ENCODE measurements at regions not wholly inside any gene's neighbourhood (a gene's known extent, or its start where the extent isn't known, plus 50 kb on each side); places are given as distances from the start of the nearest gene placed in this dataset.

- TF ChIP-seq POLR2AphosphoS5 (IDR thresholded peaks at IDR 0.05; ENCODE audit: low read depth, low read length): no peak
- no peak for TF ChIP-seq FOXP2 (optimal IDR thresholded peaks at IDR 0.05; ENCODE audit: borderline replicate concordance, extremely low read depth, extremely low read length, insufficient read depth)
- no peak for TF ChIP-seq SIN3A (IDR thresholded peaks at IDR 0.05; ENCODE audit: borderline replicate concordance, insufficient read depth, low read length)
- no peak for TF ChIP-seq REST (IDR thresholded peaks at IDR 0.05; ENCODE audit: insufficient read depth in 1 of 2, low read depth in 2 of 2, low read length in 2 of 2)
- no peak for TF ChIP-seq TAF1 (IDR thresholded peaks at IDR 0.05; ENCODE audit: borderline replicate concordance, insufficient read depth, low read length)
Observed at GRCh38 chr5:61767231-61768080, 435.4 kb downstream of the ZSWIM6 start.

GRCh38 chr5:61768692-61769281, 436.7 kb downstream of the ZSWIM6 start:
- no peak for TF ChIP-seq SIN3A (IDR thresholded peaks at IDR 0.05; ENCODE audit: borderline replicate concordance, insufficient read depth, low read length)
- no peak for TF ChIP-seq FOXP2 (optimal IDR thresholded peaks at IDR 0.05; ENCODE audit: borderline replicate concordance, extremely low read depth, extremely low read length, insufficient read depth)
- TF ChIP-seq POLR2AphosphoS5 (IDR thresholded peaks at IDR 0.05; ENCODE audit: low read depth, low read length): no peak
- TF ChIP-seq TAF1 (IDR thresholded peaks at IDR 0.05; ENCODE audit: borderline replicate concordance, insufficient read depth, low read length): no peak
- TF ChIP-seq REST (IDR thresholded peaks at IDR 0.05; ENCODE audit: insufficient read depth in 1 of 2, low read depth in 2 of 2, low read length in 2 of 2): no peak

DNA sequence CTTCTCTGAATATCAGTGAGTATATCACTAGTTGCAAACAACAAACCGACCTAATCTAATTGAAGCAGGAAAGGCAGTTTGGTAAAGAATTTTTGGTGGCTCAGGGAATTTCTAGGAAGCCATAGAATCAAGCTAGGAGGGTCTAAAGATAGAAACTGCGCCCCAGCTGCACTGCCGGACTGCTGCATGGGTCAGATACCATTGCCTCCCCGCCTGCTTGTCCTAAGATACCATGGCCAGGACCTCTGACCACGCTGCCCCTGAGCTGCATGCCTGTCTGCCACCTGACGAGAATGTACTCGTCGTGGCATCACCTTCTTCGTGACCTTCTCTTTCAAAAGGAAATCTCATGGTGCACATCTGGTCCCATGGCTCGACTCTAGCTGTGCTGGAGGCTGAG, 439.0 kb downstream of the ZSWIM6 start:
- TF ChIP-seq SIN3A (IDR thresholded peaks at IDR 0.05; ENCODE audit: borderline replicate concordance, insufficient read depth, low read length) (no peak), FOXP2 (optimal IDR thresholded peaks at IDR 0.05; ENCODE audit: borderline replicate concordance, extremely low read depth, extremely low read length, insufficient read depth) (no peak), REST (IDR thresholded peaks at IDR 0.05; ENCODE audit: insufficient read depth in 1 of 2, low read depth in 2 of 2, low read length in 2 of 2) (no peak), TAF1 (IDR thresholded peaks at IDR 0.05; ENCODE audit: borderline replicate concordance, insufficient read depth, low read length) (no peak), POLR2AphosphoS5 (IDR thresholded peaks at IDR 0.05; ENCODE audit: low read depth, low read length) (no peak)

GRCh38 chr5:61771808-61772207, 439.8 kb downstream of the ZSWIM6 start:
- TF ChIP-seq FOXP2 (optimal IDR thresholded peaks at IDR 0.05; ENCODE audit: borderline replicate concordance, extremely low read depth, extremely low read length, insufficient read depth) (no peak), SIN3A (IDR thresholded peaks at IDR 0.05; ENCODE audit: borderline replicate concordance, insufficient read depth, low read length) (no peak), POLR2AphosphoS5 (IDR thresholded peaks at IDR 0.05; ENCODE audit: low read depth, low read length) (no peak), TAF1 (IDR thresholded peaks at IDR 0.05; ENCODE audit: borderline replicate concordance, insufficient read depth, low read length) (no peak), REST (IDR thresholded peaks at IDR 0.05; ENCODE audit: insufficient read depth in 1 of 2, low read depth in 2 of 2, low read length in 2 of 2) (no peak)

Measured in PFSK-1 (cell line).